Duodenal mucosa (tissue), 2 donors: ENCODE measurements at regions not wholly inside any gene's neighbourhood (a gene's known extent, or its start where the extent isn't known, plus 50 kb on each side); places are given as distances from the start of the nearest gene placed in this dataset.
"Not testable (repeated sequence)": the region's sequence is repeated elsewhere in the genome, so short reads cannot be mapped to it uniquely, and the experiment has no call there.

Source experiments
- H3K27ac ChIP-seq: one replicate; pipeline ENCODE4 v1.7.0; 2013; ENCODE audit warnings: low read depth, low read length
- H3K27me3 ChIP-seq, 2 donors: one replicate each; pipeline ENCODE4 v1.7.0; 2013; ENCODE audit warnings: low read length in 2 of 2, control low read depth in 1 of 2; ENCODE audit not compliant: insufficient read depth in 2 of 2, control insufficient read depth in 1 of 2
- H3K36me3 ChIP-seq, 2 donors: one replicate each; pipeline ENCODE4 v1.7.0; 2013; ENCODE audit warnings: low read length in 2 of 2, control low read depth in 1 of 2; ENCODE audit not compliant: insufficient read depth in 2 of 2, control insufficient read depth in 1 of 2
- H3K4me1 ChIP-seq, 2 donors: one replicate each; pipeline ENCODE4 v1.7.0; 2013; ENCODE audit warnings: low read length in 2 of 2, control low read depth in 1 of 2; ENCODE audit not compliant: insufficient read depth in 2 of 2, control insufficient read depth in 1 of 2
- H3K4me3 ChIP-seq, 2 donors: one replicate each; pipeline ENCODE4 v1.7.0; 2013; ENCODE audit warnings: low read length in 2 of 2, low read depth in 1 of 2
- H3K9ac ChIP-seq, 2 donors: one replicate each; pipeline ENCODE4 v1.7.0; 2013; ENCODE audit warnings: low read length in 2 of 2, low read depth in 1 of 2
- H3K9me3 ChIP-seq, 2 donors: one replicate each; pipeline ENCODE4 v1.7.0; 2013; ENCODE audit warnings: low read length in 2 of 2, control low read depth in 1 of 2; ENCODE audit not compliant: control insufficient read depth in 1 of 2

GRCh38 chr13:54492995-54493394 is 1464.4 kb downstream of the OLFM4 start:
- Histone ChIP-seq H3K27me3 (no peaks in the 10 kb centered on the region), H3K4me3 (no peak overlapping the region), H3K4me1 (no peaks in the 10 kb centered on the region), H3K27ac (no peak overlapping the region), H3K9ac (no peak overlapping the region), H3K36me3 (no peaks in the 10 kb centered on the region), H3K9me3 (no peaks in the 10 kb centered on the region)

DNA sequence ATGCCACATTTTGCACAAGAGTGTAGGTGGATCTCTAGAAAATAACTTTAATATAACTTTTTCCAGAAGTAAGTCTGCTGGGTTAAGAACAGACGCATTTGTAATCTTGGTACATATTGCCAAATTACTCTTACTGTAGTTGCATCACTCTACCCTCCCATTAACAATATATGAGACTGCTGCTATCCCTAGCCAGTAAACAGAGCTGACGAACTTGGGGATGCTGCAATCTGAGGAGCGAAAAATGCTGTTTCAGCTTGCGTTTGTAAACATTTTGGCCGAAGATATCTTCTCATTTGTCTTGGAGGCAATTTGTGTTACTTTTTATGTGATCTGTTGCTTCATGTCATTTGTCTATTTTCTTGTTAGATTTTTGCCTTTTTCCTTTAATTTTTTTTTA is 1482.8 kb downstream of the OLFM4 start:
- no peak overlapping the region for H3K27ac ChIP-seq
- H3K9me3 ChIP-seq = no peaks in the 10 kb centered on the region
- H3K36me3 ChIP-seq = no peaks in the 10 kb centered on the region
- no peak overlapping the region for H3K9ac ChIP-seq
- no peaks in the 10 kb centered on the region for H3K27me3 ChIP-seq
- H3K4me3 ChIP-seq = no peak overlapping the region
- no peaks in the 10 kb centered on the region for H3K4me1 ChIP-seq

GRCh38 chr13:54513254-54513653 is 1484.6 kb downstream of the OLFM4 start:
- Histone ChIP-seq H3K4me3 (no peak overlapping the region), H3K27ac (no peak overlapping the region), H3K36me3 (no peaks in the 10 kb centered on the region), H3K4me1 (no peaks in the 10 kb centered on the region), H3K9me3 (no peaks in the 10 kb centered on the region), H3K27me3 (no peaks in the 10 kb centered on the region), H3K9ac (no peak overlapping the region)

DNA sequence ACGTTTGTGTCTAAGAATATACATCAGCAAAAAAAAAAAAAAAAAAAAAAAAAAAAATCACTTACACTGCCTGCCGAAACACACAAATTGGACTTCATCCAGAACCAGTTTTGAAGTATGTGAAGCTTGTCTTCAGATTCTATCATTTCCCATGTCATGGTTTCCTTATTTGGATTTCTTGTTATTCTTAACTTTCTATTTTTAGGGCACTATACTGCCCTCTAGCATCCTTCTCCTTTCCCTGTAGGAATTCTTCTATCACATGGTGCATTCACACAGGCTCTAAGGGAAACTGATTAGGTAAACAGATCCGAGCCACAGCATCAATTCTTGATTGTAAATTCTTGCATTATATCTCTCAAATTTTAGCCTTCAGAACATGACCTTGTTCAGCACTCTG is 1507.5 kb downstream of the OLFM4 start:
- Histone ChIP-seq H3K27me3 (no peaks in the 10 kb centered on the region), H3K9ac (no peak overlapping the region), H3K27ac (no peak overlapping the region), H3K4me1 (no peaks in the 10 kb centered on the region), H3K9me3 (no peaks in the 10 kb centered on the region), H3K36me3 (no peaks in the 10 kb centered on the region), H3K4me3 (no peak overlapping the region)

DNA sequence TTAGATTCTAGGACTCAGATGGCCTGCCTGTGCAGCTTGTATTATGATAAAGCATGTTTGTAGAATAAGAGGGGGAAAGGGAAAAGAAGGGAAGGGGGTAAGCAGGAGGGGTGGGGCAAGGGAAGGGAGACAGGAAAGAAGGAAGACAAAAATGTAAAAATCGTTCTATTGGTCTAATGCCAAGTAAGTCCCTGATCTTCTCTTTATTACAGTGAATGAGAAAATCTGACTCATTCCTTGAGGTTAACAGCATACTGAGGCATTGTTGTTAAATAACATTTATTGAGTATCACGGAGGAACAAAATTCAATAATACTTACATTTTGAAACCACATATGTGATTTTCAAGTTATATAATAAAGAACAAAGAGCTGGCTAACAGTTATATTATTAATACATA is 1534.7 kb downstream of the OLFM4 start:
- Histone ChIP-seq H3K27ac (no peak overlapping the region), H3K36me3 (no peaks in the 10 kb centered on the region), H3K4me1 (no peaks in the 10 kb centered on the region), H3K9me3 (no peaks in the 10 kb centered on the region), H3K9ac (no peak overlapping the region), H3K27me3 (no peaks in the 10 kb centered on the region), H3K4me3 (no peak overlapping the region)

- not testable (repeated sequence) for H3K4me1 ChIP-seq
These were observed 1543.4 kb downstream of the OLFM4 start for GRCh38 chr13:54572037-54572436.

DNA sequence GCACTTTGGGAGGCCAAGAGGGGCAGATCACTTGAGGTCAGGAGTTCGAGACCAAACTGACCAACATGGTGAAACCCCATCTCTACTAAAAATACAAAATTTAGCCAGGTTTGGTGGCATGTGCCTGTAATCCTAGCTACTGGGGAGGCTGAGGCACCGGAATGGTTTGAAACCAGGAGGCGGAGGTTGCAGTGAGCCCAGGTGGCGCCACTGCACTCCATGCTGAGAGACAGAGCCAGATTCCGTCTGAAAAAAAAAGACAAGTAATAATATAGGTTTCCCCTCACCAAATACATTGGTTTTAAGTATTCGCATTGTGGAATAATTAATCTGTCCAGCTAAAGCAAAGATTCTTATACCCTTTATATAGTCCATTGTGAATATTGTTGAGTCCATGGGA is 1544.6 kb downstream of the OLFM4 start:
- Histone ChIP-seq H3K4me3 (no peak overlapping the region), H3K9ac (no peak overlapping the region), H3K36me3 (no peaks in the 10 kb centered on the region), H3K4me1 (no peaks in the 10 kb centered on the region), H3K9me3 (no peaks in the 10 kb centered on the region), H3K27ac (no peak overlapping the region), H3K27me3 (no peaks in the 10 kb centered on the region)

More at GRCh38 chr13:54572037-54572436, 1543.4 kb downstream of the OLFM4 start:
- not testable (repeated sequence) for H3K9me3 ChIP-seq, H3K27me3 ChIP-seq, H3K27ac ChIP-seq, H3K4me3 ChIP-seq, H3K36me3 ChIP-seq, H3K9ac ChIP-seq

- H3K4me1 ChIP-seq = no peaks in the 10 kb centered on the region
These were observed 1546.2 kb downstream of the OLFM4 start for GRCh38 chr13:54574791-54575190.

DNA sequence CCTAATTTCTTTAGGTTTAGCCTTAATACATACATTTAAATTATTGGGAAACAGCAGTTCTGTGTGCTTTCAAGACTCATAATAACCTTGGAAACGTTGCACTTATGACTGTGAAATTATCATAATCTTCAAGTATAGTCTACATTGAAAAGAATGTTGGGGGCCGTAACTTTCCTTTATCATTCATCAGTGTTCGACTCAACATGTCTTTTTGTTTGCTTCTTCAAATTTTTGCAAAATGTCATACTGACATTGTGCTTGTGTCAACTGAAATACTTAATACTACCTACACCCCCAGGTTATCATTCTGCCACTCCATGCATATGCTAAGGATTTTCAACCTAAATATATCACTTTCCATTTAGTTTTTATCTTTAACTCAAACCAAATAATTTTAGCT is 1562.9 kb downstream of the OLFM4 start:
- no peak overlapping the region for H3K9ac ChIP-seq
- no peak overlapping the region for H3K27ac ChIP-seq
- no peaks in the 10 kb centered on the region for H3K4me1 ChIP-seq
- no peaks in the 10 kb centered on the region for H3K27me3 ChIP-seq
- no peak overlapping the region for H3K4me3 ChIP-seq
- no peaks in the 10 kb centered on the region for H3K9me3 ChIP-seq
- no peaks in the 10 kb centered on the region for H3K36me3 ChIP-seq

More at GRCh38 chr13:54574791-54575190, 1546.2 kb downstream of the OLFM4 start:
- H3K27ac ChIP-seq = no peak overlapping the region
- H3K9me3 ChIP-seq = no peaks in the 10 kb centered on the region
- no peaks in the 10 kb centered on the region for H3K27me3 ChIP-seq
- no peaks in the 10 kb centered on the region for H3K36me3 ChIP-seq
- no peak overlapping the region for H3K4me3 ChIP-seq
- no peak overlapping the region for H3K9ac ChIP-seq

GRCh38 chr13:54592201-54592600 is 1563.6 kb downstream of the OLFM4 start:
- Histone ChIP-seq H3K4me1 (no peaks in the 10 kb centered on the region), H3K9ac (no peak overlapping the region), H3K36me3 (no peaks in the 10 kb centered on the region), H3K27ac (no peak overlapping the region), H3K9me3 (no peaks in the 10 kb centered on the region), H3K4me3 (no peak overlapping the region), H3K27me3 (no peaks in the 10 kb centered on the region)

- H3K4me3 ChIP-seq = no peak overlapping the region
- H3K27ac ChIP-seq = no peak overlapping the region
- no peaks in the 10 kb centered on the region for H3K36me3 ChIP-seq
- H3K9me3 ChIP-seq = no peaks in the 10 kb centered on the region
- H3K9ac ChIP-seq = no peak overlapping the region
- H3K4me1 ChIP-seq = no peaks in the 10 kb centered on the region
- H3K27me3 ChIP-seq = no peaks in the 10 kb centered on the region
These were observed 1564.9 kb downstream of the OLFM4 start for GRCh38 chr13:54593504-54593903.
